Body of pancreas (tissue), 4 donors: ENCODE measurements at regions not wholly inside any gene's neighbourhood (a gene's known extent, or its start where the extent isn't known, plus 50 kb on each side); places are given as distances from the start of the nearest gene placed in this dataset.

Source experiments
- POLR2A ChIP-seq, 3 donors: fragments of 450-650 bp; IDR thresholded peaks; one replicate each; pipeline ENCODE4 v1.6.1; 2016; ENCODE audit warnings: antibody characterized with exemption in 3 of 3, mild to moderate bottlenecking in 2 of 3
- TF ChIP-seq, protein P1 (sequence below), 7 experiments: fragments of 450-650 bp in 4 of 7; fragments of 200-600 bp in 3 of 7; sonication (generic) in 3 of 7; IDR thresholded peaks; one replicate each; pipeline ENCODE4 v1.5.1; 2016 to 2019; ENCODE audit warnings: antibody characterized with exemption in 7 of 7

- TF ChIP-seq, protein P1, sequence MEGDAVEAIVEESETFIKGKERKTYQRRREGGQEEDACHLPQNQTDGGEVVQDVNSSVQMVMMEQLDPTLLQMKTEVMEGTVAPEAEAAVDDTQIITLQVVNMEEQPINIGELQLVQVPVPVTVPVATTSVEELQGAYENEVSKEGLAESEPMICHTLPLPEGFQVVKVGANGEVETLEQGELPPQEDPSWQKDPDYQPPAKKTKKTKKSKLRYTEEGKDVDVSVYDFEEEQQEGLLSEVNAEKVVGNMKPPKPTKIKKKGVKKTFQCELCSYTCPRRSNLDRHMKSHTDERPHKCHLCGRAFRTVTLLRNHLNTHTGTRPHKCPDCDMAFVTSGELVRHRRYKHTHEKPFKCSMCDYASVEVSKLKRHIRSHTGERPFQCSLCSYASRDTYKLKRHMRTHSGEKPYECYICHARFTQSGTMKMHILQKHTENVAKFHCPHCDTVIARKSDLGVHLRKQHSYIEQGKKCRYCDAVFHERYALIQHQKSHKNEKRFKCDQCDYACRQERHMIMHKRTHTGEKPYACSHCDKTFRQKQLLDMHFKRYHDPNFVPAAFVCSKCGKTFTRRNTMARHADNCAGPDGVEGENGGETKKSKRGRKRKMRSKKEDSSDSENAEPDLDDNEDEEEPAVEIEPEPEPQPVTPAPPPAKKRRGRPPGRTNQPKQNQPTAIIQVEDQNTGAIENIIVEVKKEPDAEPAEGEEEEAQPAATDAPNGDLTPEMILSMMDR (IDR thresholded peaks at IDR 0.05): no peak
- TF ChIP-seq POLR2A (IDR thresholded peaks at IDR 0.05): no peak
These were observed 162.0 kb upstream of the MLN start for GRCh38 chr6:33965766-33966165.
